ENCODE measurements at regions not wholly inside any gene's neighbourhood (a gene's known extent, or its start where the extent isn't known, plus 50 kb on each side); places are given as distances from the start of the nearest gene placed in this dataset.

DNA sequence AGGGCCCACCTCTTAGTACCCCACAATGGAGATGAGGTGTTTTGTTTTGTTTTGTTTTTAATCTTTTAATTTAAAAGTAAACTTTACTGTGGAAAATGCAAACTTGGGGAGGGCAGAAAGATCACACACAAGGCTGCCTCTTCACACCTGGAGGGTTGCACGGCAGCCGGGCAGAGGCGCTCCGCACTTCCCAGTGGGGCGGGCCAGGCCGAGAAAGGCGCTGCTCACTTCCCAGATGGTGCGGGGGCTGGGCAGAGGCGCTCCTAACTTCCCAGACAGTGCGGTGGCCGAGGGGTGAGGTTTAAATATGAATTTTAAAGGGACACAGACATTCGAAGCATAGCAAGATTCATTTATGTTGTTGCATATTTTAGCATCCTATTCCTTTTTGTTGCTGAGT, 235.9 kb upstream of the MTPN start:
- H3K27ac ChIP-seq: no peak overlapping the region
- TF ChIP-seq, protein P1, sequence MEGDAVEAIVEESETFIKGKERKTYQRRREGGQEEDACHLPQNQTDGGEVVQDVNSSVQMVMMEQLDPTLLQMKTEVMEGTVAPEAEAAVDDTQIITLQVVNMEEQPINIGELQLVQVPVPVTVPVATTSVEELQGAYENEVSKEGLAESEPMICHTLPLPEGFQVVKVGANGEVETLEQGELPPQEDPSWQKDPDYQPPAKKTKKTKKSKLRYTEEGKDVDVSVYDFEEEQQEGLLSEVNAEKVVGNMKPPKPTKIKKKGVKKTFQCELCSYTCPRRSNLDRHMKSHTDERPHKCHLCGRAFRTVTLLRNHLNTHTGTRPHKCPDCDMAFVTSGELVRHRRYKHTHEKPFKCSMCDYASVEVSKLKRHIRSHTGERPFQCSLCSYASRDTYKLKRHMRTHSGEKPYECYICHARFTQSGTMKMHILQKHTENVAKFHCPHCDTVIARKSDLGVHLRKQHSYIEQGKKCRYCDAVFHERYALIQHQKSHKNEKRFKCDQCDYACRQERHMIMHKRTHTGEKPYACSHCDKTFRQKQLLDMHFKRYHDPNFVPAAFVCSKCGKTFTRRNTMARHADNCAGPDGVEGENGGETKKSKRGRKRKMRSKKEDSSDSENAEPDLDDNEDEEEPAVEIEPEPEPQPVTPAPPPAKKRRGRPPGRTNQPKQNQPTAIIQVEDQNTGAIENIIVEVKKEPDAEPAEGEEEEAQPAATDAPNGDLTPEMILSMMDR (conservative IDR thresholded peaks at IDR 0.05): no peak
- TF ChIP-seq ZFX (IDR thresholded peaks at IDR 0.05): no peak

DNA sequence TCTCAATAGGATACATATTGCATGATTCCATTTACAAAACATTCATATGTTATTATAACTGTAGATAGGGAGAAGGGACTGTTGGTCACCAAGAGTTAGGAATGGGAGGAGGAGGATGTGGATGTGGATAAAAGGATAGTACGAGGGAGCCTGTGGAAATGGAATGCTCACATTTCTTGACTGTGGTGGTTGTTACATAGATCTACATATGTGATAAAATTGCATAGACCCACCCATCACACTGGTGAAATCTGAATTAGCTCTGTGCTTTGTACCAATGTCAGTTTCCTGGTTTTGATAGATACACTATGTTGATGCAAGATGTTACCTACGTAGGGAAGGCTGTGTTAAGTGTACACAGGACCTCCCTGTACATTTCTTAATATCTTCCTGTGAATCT, 233.5 kb upstream of the MTPN start:
- TF ChIP-seq, protein P1 (conservative IDR thresholded peaks at IDR 0.05): no peak
- no peak for TF ChIP-seq ZFX (IDR thresholded peaks at IDR 0.05)
- no peak overlapping the region for H3K27ac ChIP-seq

DNA sequence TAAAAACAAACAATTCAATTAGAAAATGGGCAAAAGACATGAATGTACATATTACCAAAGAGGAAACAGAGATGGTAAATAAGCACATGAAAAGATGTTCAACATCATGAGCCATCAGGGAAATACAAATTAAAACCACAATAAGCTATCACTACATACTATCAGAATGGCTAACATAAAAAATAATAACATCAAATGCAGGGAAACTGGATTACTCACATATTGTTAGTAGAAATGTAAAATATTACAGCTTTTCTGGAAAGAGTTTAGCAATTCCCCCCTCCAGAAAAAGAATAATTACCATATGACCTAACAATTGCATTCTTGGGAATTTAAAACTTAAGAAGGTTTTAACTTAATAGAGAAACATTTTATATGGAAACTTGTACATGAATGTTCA, 232.9 kb upstream of the MTPN start:
- H3K27ac ChIP-seq: no peak overlapping the region
- no peak for TF ChIP-seq ZFX (IDR thresholded peaks at IDR 0.05)
- TF ChIP-seq, protein P1 (conservative IDR thresholded peaks at IDR 0.05): no peak

DNA sequence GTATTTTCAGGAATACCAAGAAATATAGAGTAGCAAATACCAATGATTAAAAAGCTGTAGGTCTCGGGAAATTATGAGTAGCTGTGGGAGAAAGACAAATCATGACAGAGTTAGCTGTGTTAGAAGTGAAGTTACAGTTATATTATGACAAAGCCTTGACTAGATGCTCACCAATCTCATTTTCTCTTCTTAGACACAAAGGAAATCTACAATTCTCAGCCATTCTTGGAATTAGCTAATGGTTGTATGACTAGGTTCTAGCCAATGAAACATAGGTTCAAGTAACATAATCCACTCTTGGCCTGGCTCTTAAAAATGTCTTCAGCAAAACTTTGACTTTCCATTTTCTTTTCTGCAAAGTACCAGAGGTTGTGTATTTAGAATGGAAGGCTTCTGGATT, 228.8 kb upstream of the MTPN start:
- no peak overlapping the region for H3K27ac ChIP-seq
- TF ChIP-seq, protein P1 (conservative IDR thresholded peaks at IDR 0.05): no peak
- no peak for TF ChIP-seq ZFX (IDR thresholded peaks at IDR 0.05)

DNA sequence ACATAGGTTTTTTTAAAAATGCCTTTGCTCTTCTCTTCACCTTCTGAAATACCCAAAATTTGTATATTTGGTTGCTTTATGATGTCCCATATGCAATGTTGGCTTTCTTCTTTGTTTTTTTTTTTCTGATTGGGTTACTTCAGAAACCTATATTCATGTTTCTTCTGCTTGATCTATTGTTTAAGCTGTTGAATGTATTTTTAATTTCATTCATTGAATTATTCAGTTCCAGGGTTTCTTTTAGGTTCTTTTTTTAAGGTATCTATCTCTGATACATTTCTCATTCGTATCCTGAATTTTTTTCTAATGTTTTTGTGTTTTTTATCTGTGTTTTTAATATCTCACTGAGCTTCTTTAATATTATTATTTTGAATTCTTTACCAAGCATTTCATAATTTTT, 221.0 kb upstream of the MTPN start:
- no peak overlapping the region for H3K27ac ChIP-seq
- TF ChIP-seq, protein P1 (conservative IDR thresholded peaks at IDR 0.05): no peak
- no peak for TF ChIP-seq ZFX (IDR thresholded peaks at IDR 0.05)

DNA sequence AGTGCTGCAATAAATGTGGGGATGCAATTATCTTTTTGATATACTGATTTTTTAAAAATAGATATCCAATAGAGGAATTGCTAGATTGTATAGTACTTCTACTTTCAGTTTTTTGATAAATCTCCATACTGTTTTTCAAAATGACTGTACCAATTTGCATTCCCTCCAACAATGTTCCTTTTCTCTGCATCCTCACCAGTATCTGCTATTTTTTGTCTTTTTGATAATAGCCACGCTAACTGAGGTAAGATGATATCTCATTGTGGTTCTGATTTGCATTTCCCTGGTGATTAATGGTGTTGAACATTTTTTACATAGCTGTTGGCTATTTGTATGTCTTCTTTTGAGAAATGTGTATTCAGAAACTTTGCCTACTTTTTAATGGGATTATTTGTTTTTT, 217.7 kb upstream of the MTPN start:
- H3K27ac ChIP-seq: no peak overlapping the region
- TF ChIP-seq, protein P1 (conservative IDR thresholded peaks at IDR 0.05): no peak
- no peak for TF ChIP-seq ZFX (IDR thresholded peaks at IDR 0.05)

DNA sequence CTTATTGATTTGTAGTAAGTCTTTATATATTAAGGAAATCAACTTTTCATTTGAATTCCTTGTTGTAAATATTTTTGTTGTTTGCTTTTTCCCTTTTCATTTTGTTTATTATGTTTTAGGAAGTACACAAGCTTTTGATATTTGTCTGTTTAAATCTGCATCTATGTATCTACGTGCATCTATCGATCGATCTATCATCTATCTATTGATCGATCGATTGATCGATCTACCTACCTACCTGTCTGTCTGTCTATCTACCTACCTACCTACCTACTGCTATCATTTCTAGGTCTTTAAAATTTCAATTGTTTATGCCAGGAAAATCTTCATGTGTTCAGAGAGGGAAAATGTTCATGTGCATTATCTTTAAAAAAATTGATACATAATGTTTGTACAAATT, 216.8 kb upstream of the MTPN start:
- TF ChIP-seq, protein P1 (conservative IDR thresholded peaks at IDR 0.05): no peak
- TF ChIP-seq ZFX (IDR thresholded peaks at IDR 0.05): no peak
- no peak overlapping the region for H3K27ac ChIP-seq

All from C4-2B (cell line).